Gastrocnemius medialis (tissue), 4 donors: ENCODE measurements at regions not wholly inside any gene's neighbourhood (a gene's known extent, or its start where the extent isn't known, plus 50 kb on each side); places are given as distances from the start of the nearest gene placed in this dataset.

Source experiments
- CTCF ChIP-seq, 5 experiments: fragments of 450-650 bp in 3 of 5; fragments of 200-600 bp in 2 of 5; sonication (generic) in 2 of 5; IDR thresholded peaks in 4 of 5; conservative IDR thresholded peaks in 1 of 5; 1 replicate in 4 of 5; 2 replicates in 1 of 5; pipeline ENCODE4 v1.5.1; 2016 to 2019; ENCODE audit warnings: antibody characterized with exemption in 5 of 5, mild to moderate bottlenecking in 3 of 5, moderate library complexity in 3 of 5
- POLR2A ChIP-seq, 2 donors: fragments of 450-650 bp; IDR thresholded peaks; one replicate each; pipeline ENCODE4 v1.6.1; 2017; ENCODE audit warnings: antibody characterized with exemption in 2 of 2, mild to moderate bottlenecking in 2 of 2, moderate library complexity in 2 of 2

GRCh38 chr7:53743697-53744402, 708.4 kb downstream of the POM121L12 start:
- TF ChIP-seq CTCF (IDR thresholded peaks at IDR 0.05 in 4 of 5, conservative IDR thresholded peaks at IDR 0.05 in 1 of 5), result no peak
- TF ChIP-seq POLR2A (IDR thresholded peaks at IDR 0.05), result no peak
